HG02642 (cell line): ENCODE measurements at regions not wholly inside any gene's neighbourhood (a gene's known extent, or its start where the extent isn't known, plus 50 kb on each side); places are given as distances from the start of the nearest gene placed in this dataset.
"Not testable (repeated sequence)": the region's sequence is repeated elsewhere in the genome, so short reads cannot be mapped to it uniquely, and the experiment has no call there.

Source experiments
- ATAC-seq: cut with Tn5 transposase; IDR thresholded peaks from one replicate; pipeline ENCODE4 v1.9.1; 2021; ENCODE audit warnings: mild to moderate bottlenecking; ENCODE audit not compliant: unreplicated experiment, poor library complexity

- ATAC-seq: no peak
Observed at GRCh38 chr6:74891349-74891831, 314.5 kb downstream of the COL12A1 start.

GRCh38 chr6:74889635-74890034, 316.2 kb downstream of the COL12A1 start:
- ATAC-seq: no peak

GRCh38 chr6:74888741-74889140, 317.1 kb downstream of the COL12A1 start:
- ATAC-seq: not testable (repeated sequence)

- no peak for ATAC-seq
Observed at GRCh38 chr6:74879976-74880375, 325.9 kb downstream of the COL12A1 start.

GRCh38 chr6:74879234-74879633, 326.6 kb downstream of the COL12A1 start:
- no peak for ATAC-seq

- no peak for ATAC-seq
Observed at GRCh38 chr6:74875193-74875592, 330.7 kb downstream of the COL12A1 start.

GRCh38 chr6:74872754-74873476, 332.9 kb downstream of the COL12A1 start:
- ATAC-seq: no peak

GRCh38 chr6:74871757-74872156, 334.1 kb downstream of the COL12A1 start:
- no peak for ATAC-seq

GRCh38 chr6:74870403-74870802, 335.4 kb downstream of the COL12A1 start:
- ATAC-seq: no peak

- no peak for ATAC-seq
Observed at GRCh38 chr6:74867291-74867690, 338.6 kb downstream of the COL12A1 start.

GRCh38 chr6:74863968-74864367, 341.9 kb downstream of the COL12A1 start:
- ATAC-seq: no peak

- no peak for ATAC-seq
Observed at GRCh38 chr6:74860456-74860855, 345.4 kb downstream of the COL12A1 start.

GRCh38 chr6:74857157-74857556, 348.7 kb downstream of the COL12A1 start:
- no peak for ATAC-seq

- no peak for ATAC-seq
Observed at GRCh38 chr6:74853991-74854390, 351.9 kb downstream of the COL12A1 start.

GRCh38 chr6:74851596-74851995, 354.3 kb downstream of the COL12A1 start:
- no peak for ATAC-seq

GRCh38 chr6:74840953-74841352, 364.9 kb downstream of the COL12A1 start:
- ATAC-seq: no peak

GRCh38 chr6:74834967-74835366, 370.9 kb downstream of the COL12A1 start:
- no peak for ATAC-seq

GRCh38 chr6:74826263-74826662, 379.6 kb downstream of the COL12A1 start:
- no peak for ATAC-seq

GRCh38 chr6:74814440-74814839, 391.4 kb downstream of the COL12A1 start:
- ATAC-seq: no peak

GRCh38 chr6:74807674-74808073, 398.2 kb downstream of the COL12A1 start:
- ATAC-seq: no peak

- ATAC-seq: no peak
Observed at GRCh38 chr6:74805916-74806696, 399.7 kb downstream of the COL12A1 start.

- no peak for ATAC-seq
Observed at GRCh38 chr6:74798302-74798701, 407.6 kb downstream of the COL12A1 start.
